ENCODE measurements at regions not wholly inside any gene's neighbourhood (a gene's known extent, or its start where the extent isn't known, plus 50 kb on each side); places are given as distances from the start of the nearest gene placed in this dataset.
"Not testable (repeated sequence)": the region's sequence is repeated elsewhere in the genome, so short reads cannot be mapped to it uniquely, and the experiment has no call there.

GRCh38 chr6:56831334-56831733 lies 123.6 kb upstream of the BEND6 start:
- no peak overlapping the region for H3K27ac ChIP-seq (replicated peaks in 1 of 4)
- intact Hi-C loops (cut with DNase I) = no loop called here

GRCh38 chr6:56827908-56828649 lies 126.8 kb upstream of the BEND6 start:
- intact Hi-C loops (cut with DNase I) = no loop called here
- Histone ChIP-seq H3K4me1 (peaks cover 13 to 23% (median 21%) of the 10 kb centered on the region in 4 donors), H3K4me3 (no peak overlapping the region), H3K27ac (replicated peaks in 1 of 4) (no peak overlapping the region), H3K36me3 (no peaks in the 10 kb centered on the region), H3K9me3 (no peaks in the 10 kb centered on the region), H3K27me3 (no peaks in the 10 kb centered on the region)
- WGBS = 85% methylated on average over 2 of the region's 2 CpGs
- no peak for DNase-seq (ENCODE audit: extremely low spot score)
- TF ChIP-seq POLR2AphosphoS5 (IDR thresholded peaks at IDR 0.05) = no peak
- no peak for TF ChIP-seq EP300 (IDR thresholded peaks at IDR 0.05)
- no peak for TF ChIP-seq CTCF (IDR thresholded peaks at IDR 0.05)
- no peak for TF ChIP-seq POLR2A (IDR thresholded peaks at IDR 0.05; ENCODE audit: low read depth)

More at GRCh38 chr6:56831334-56831733, 123.6 kb upstream of the BEND6 start:
- 78% methylated on average over 2 of the region's 2 CpGs for WGBS
- Histone ChIP-seq H3K27me3 (no peaks in the 10 kb centered on the region), H3K4me3 (no peak overlapping the region), H3K9me3 (no peaks in the 10 kb centered on the region), H3K36me3 (no peaks in the 10 kb centered on the region), H3K4me1 (peaks cover 31 to 39% (median 35%) of the 10 kb centered on the region in 4 donors)
- no peak for DNase-seq (ENCODE audit: extremely low spot score)
- no peak for TF ChIP-seq POLR2A (IDR thresholded peaks at IDR 0.05; ENCODE audit: low read depth)
- TF ChIP-seq EP300 (IDR thresholded peaks at IDR 0.05) = no peak
- TF ChIP-seq CTCF (IDR thresholded peaks at IDR 0.05) = no peak
- no peak for TF ChIP-seq POLR2AphosphoS5 (IDR thresholded peaks at IDR 0.05)

- H3K4me1 ChIP-seq = peaks cover 10 to 32% (median 22%) of the 10 kb centered on the region in 4 donors
- H3K27me3 ChIP-seq; H3K27ac ChIP-seq (replicated peaks in 1 of 4); H3K9me3 ChIP-seq; intact Hi-C loops (cut with DNase I); DNase-seq (ENCODE audit: extremely low spot score); H3K4me3 ChIP-seq; H3K36me3 ChIP-seq: not testable (repeated sequence)
- WGBS = 100% methylated on average over 4 of the region's 26 CpGs
These were observed 130.5 kb upstream of the BEND6 start for GRCh38 chr6:56824431-56824830.

- Histone ChIP-seq H3K4me3 (no peak overlapping the region), H3K27me3 (no peaks in the 10 kb centered on the region), H3K9me3 (no peaks in the 10 kb centered on the region), H3K36me3 (no peaks in the 10 kb centered on the region), H3K27ac (replicated peaks in 1 of 4) (no peak overlapping the region), H3K4me1 (peaks cover 12 to 22% (median 19%) of the 10 kb centered on the region in 4 donors)
- TF ChIP-seq EP300 (IDR thresholded peaks at IDR 0.05) = no peak
- TF ChIP-seq POLR2A (IDR thresholded peaks at IDR 0.05; ENCODE audit: low read depth) = no peak
- TF ChIP-seq CTCF (IDR thresholded peaks at IDR 0.05) = no peak
- no peak for TF ChIP-seq POLR2AphosphoS5 (IDR thresholded peaks at IDR 0.05)
- DNase-seq (ENCODE audit: extremely low spot score) = no peak
- 49% methylated on average over 3 of the region's 3 CpGs for WGBS
- intact Hi-C loops (cut with DNase I) = no loop called here
These were observed 133.9 kb upstream of the BEND6 start for GRCh38 chr6:56821005-56821432.

GRCh38 chr6:56820060-56820459 lies 134.8 kb upstream of the BEND6 start:
- H3K9me3 ChIP-seq = no peaks in the 10 kb centered on the region
- no peak for DNase-seq (ENCODE audit: extremely low spot score)
- no peaks in the 10 kb centered on the region for H3K36me3 ChIP-seq
- no peak for TF ChIP-seq POLR2A (IDR thresholded peaks at IDR 0.05; ENCODE audit: low read depth)
- no peak for TF ChIP-seq POLR2AphosphoS5 (IDR thresholded peaks at IDR 0.05)
- no peak for TF ChIP-seq CTCF (IDR thresholded peaks at IDR 0.05)
- no peak for TF ChIP-seq EP300 (IDR thresholded peaks at IDR 0.05)
- no peak overlapping the region for H3K27ac ChIP-seq (replicated peaks in 1 of 4)
- intact Hi-C loops (cut with DNase I) = no loop called here
- H3K27me3 ChIP-seq = no peaks in the 10 kb centered on the region
- peaks cover 16 to 30% (median 26%) of the 10 kb centered on the region in 4 donors for H3K4me1 ChIP-seq
- H3K4me3 ChIP-seq = no peak overlapping the region
- 84% methylated on average over 2 of the region's 2 CpGs for WGBS
